Fibroblast of lung (primary cell): ENCODE measurements at regions not wholly inside any gene's neighbourhood (a gene's known extent, or its start where the extent isn't known, plus 50 kb on each side); places are given as distances from the start of the nearest gene placed in this dataset.

Experiments
- DNase-seq, 2 donors: peaks; one replicate each; pipeline versions ENCODE4 v3.0.0 to v3.0.0-alpha.2; 2010; ENCODE audit warnings: low read depth in 2 of 2
- H2AFZ ChIP-seq: 2 replicates; pipeline ENCODE4 v1.5.1; 2012; ENCODE audit warnings: low read length, control low read depth, inconsistent platforms
- H3K27ac ChIP-seq: 2 replicates; pipeline ENCODE4 v1.5.1; 2011; ENCODE audit warnings: low read length, control low read depth; ENCODE audit not compliant: insufficient read depth
- H3K27me3 ChIP-seq: 2 replicates; pipeline ENCODE4 v1.5.1; 2011; ENCODE audit warnings: mild to moderate bottlenecking, low read length; ENCODE audit not compliant: control insufficient read depth, insufficient read depth
- H3K36me3 ChIP-seq: 2 replicates; pipeline ENCODE4 v1.5.1; 2011; ENCODE audit warnings: low read length; ENCODE audit not compliant: control insufficient read depth, insufficient read depth
- H3K4me1 ChIP-seq: 2 replicates; pipeline ENCODE4 v1.5.1; 2011; ENCODE audit warnings: low read length; ENCODE audit not compliant: control insufficient read depth, insufficient read depth; ENCODE audit errors: extremely low read depth
- H3K4me2 ChIP-seq: 2 replicates; pipeline ENCODE4 v1.5.1; 2011; ENCODE audit warnings: low read length, control low read depth; ENCODE audit not compliant: insufficient read depth; ENCODE audit errors: extremely low read depth
- H3K4me3 ChIP-seq, 4 experiments: fragments of 200-600 bp in 1 of 4; sonication (generic) in 1 of 4; replicated peaks in 1 of 4; 2 replicates each; pipeline ENCODE4 v1.5.1; 2011 to 2016; ENCODE audit warnings: low read length in 4 of 4, low read depth in 3 of 4, mild to moderate bottlenecking in 3 of 4, control low read depth in 2 of 4, inconsistent platforms in 1 of 4, mixed read lengths in 1 of 4; ENCODE audit not compliant: insufficient read depth in 1 of 4; ENCODE audit errors: control extremely low read depth in 1 of 4
- H3K79me2 ChIP-seq: 2 replicates; pipeline ENCODE4 v1.5.1; 2012; ENCODE audit warnings: mild to moderate bottlenecking, low read length, inconsistent platforms; ENCODE audit not compliant: control insufficient read depth, insufficient read depth
- H3K9ac ChIP-seq: 2 replicates; pipeline ENCODE4 v1.5.1; 2011; ENCODE audit warnings: mild to moderate bottlenecking, low read length, control low read depth; ENCODE audit not compliant: insufficient read depth
- H3K9me3 ChIP-seq: 2 replicates; pipeline ENCODE4 v1.5.1; 2012; ENCODE audit warnings: low read depth, low read length; ENCODE audit not compliant: control insufficient read depth, insufficient read depth
- H4K20me1 ChIP-seq: 2 replicates; pipeline ENCODE4 v1.5.1; 2011; ENCODE audit warnings: low read length; ENCODE audit not compliant: control insufficient read depth, insufficient read depth; ENCODE audit errors: extremely low read depth
- CTCF ChIP-seq, 2 donors: IDR thresholded peaks in 1 of 2; conservative IDR thresholded peaks in 1 of 2; 1 replicate in 1 of 2; 2 replicates in 1 of 2; pipeline ENCODE4 v1.5.1; 2011 to 2012; ENCODE audit warnings: low read length in 2 of 2, control low read depth in 1 of 2, inconsistent platforms in 1 of 2, low read depth in 1 of 2, mild to moderate bottlenecking in 1 of 2
- EZH2 ChIP-seq: IDR thresholded peaks from 2 replicates; pipeline ENCODE4 v1.5.1; 2012; ENCODE audit warnings: low read length, control low read depth, mild to moderate bottlenecking; ENCODE audit errors: missing control alignments

GRCh38 chr22:48270731-48271130 lies 1508.3 kb downstream of the TBC1D22A start:
- no peak overlapping the region for H3K27ac ChIP-seq
- no peaks in the 10 kb centered on the region for H3K4me1 ChIP-seq
- H4K20me1 ChIP-seq, result no peaks in the 10 kb centered on the region
- H3K27me3 ChIP-seq, result no peaks in the 10 kb centered on the region
- no peak overlapping the region for H3K4me3 ChIP-seq
- no peak overlapping the region for H2AFZ ChIP-seq
- H3K36me3 ChIP-seq, result no peaks in the 10 kb centered on the region
- H3K9ac ChIP-seq, result no peak overlapping the region
- no peaks in the 10 kb centered on the region for H3K9me3 ChIP-seq
- no peak for TF ChIP-seq CTCF (conservative IDR thresholded peaks at IDR 0.05 in 1 of 2, IDR thresholded peaks at IDR 0.05 in 1 of 2; ENCODE audit: low read depth in 1 of 2, low read length in 2 of 2)
- no peak for TF ChIP-seq EZH2
- no peaks in the 10 kb centered on the region for H3K79me2 ChIP-seq
- H3K4me2 ChIP-seq, result no peak overlapping the region
- no peak for DNase-seq

GRCh38 chr22:48268771-48269552 lies 1506.5 kb downstream of the TBC1D22A start:
- DNase-seq, result no peak
- H3K9me3 ChIP-seq, result no peaks in the 10 kb centered on the region
- H3K4me1 ChIP-seq, result no peaks in the 10 kb centered on the region
- no peak overlapping the region for H3K4me3 ChIP-seq
- H3K36me3 ChIP-seq, result no peaks in the 10 kb centered on the region
- H3K27ac ChIP-seq, result no peak overlapping the region
- H3K79me2 ChIP-seq, result no peaks in the 10 kb centered on the region
- H4K20me1 ChIP-seq, result no peaks in the 10 kb centered on the region
- TF ChIP-seq EZH2, result no peak
- no peak for TF ChIP-seq CTCF (conservative IDR thresholded peaks at IDR 0.05 in 1 of 2, IDR thresholded peaks at IDR 0.05 in 1 of 2; ENCODE audit: low read depth in 1 of 2, low read length in 2 of 2)
- no peak overlapping the region for H3K4me2 ChIP-seq
- no peak overlapping the region for H3K9ac ChIP-seq
- H3K27me3 ChIP-seq, result no peaks in the 10 kb centered on the region
- no peak overlapping the region for H2AFZ ChIP-seq

- Histone ChIP-seq H3K4me2 (no peak overlapping the region), H3K9ac (no peak overlapping the region), H3K79me2 (no peaks in the 10 kb centered on the region), H2AFZ (no peak overlapping the region), H3K27me3 (no peaks in the 10 kb centered on the region), H3K4me1 (no peaks in the 10 kb centered on the region), H3K27ac (no peak overlapping the region), H4K20me1 (no peaks in the 10 kb centered on the region), H3K9me3 (no peaks in the 10 kb centered on the region), H3K4me3 (no peak overlapping the region), H3K36me3 (no peaks in the 10 kb centered on the region)
- no peak for TF ChIP-seq CTCF (conservative IDR thresholded peaks at IDR 0.05 in 1 of 2, IDR thresholded peaks at IDR 0.05 in 1 of 2; ENCODE audit: low read depth in 1 of 2, low read length in 2 of 2)
- no peak for TF ChIP-seq EZH2
- no peak for DNase-seq
Observed at GRCh38 chr22:48268293-48268692, 1505.8 kb downstream of the TBC1D22A start.
